Activated naive CD4-positive, alpha-beta T cell treated with anti-CD3 and anti-CD28 coated beads, Interleukin-2, amount 50 U/mL, for 72 hours (primary cell): ENCODE measurements at regions not wholly inside any gene's neighbourhood (a gene's known extent, or its start where the extent isn't known, plus 50 kb on each side); places are given as distances from the start of the nearest gene placed in this dataset.
"Not testable (repeated sequence)": the region's sequence is repeated elsewhere in the genome, so short reads cannot be mapped to it uniquely, and the experiment has no call there.

Source experiments
- ATAC-seq, 2 donors: fragments of 150-1000 bp; cut with Tn5 transposase; 2 replicates each; pipeline ENCODE4 v1.10.0; 2021; ENCODE audit warnings: mild to moderate bottlenecking in 2 of 2, moderate library complexity in 2 of 2
- DNase-seq, 2 donors: peaks; one replicate each; pipeline ENCODE4 v3.0.0; 2021 to 2022; ENCODE audit warnings: low spot score in 2 of 2
- H3K27ac Mint-ChIP-seq, 2 donors: one replicate each; pipeline ENCODE4 v1.8.0; 2022; ENCODE audit warnings: mild to moderate bottlenecking in 2 of 2, mixed read lengths in 2 of 2
- H3K36me3 Mint-ChIP-seq, 2 donors: one replicate each; pipeline ENCODE4 v1.8.0; 2022; ENCODE audit warnings: mixed read lengths in 2 of 2
- H3K9me3 Mint-ChIP-seq, 2 donors: one replicate each; pipeline ENCODE4 v1.8.0; 2022; ENCODE audit warnings: mixed read lengths in 2 of 2

GRCh38 chr7:136275794-136276193 is 298.6 kb upstream of the MTPN start:
- ATAC-seq: no peak
- peaks cover 4% of the 10 kb centered on the region in 2 donors for H3K9me3 Mint-ChIP-seq

DNA sequence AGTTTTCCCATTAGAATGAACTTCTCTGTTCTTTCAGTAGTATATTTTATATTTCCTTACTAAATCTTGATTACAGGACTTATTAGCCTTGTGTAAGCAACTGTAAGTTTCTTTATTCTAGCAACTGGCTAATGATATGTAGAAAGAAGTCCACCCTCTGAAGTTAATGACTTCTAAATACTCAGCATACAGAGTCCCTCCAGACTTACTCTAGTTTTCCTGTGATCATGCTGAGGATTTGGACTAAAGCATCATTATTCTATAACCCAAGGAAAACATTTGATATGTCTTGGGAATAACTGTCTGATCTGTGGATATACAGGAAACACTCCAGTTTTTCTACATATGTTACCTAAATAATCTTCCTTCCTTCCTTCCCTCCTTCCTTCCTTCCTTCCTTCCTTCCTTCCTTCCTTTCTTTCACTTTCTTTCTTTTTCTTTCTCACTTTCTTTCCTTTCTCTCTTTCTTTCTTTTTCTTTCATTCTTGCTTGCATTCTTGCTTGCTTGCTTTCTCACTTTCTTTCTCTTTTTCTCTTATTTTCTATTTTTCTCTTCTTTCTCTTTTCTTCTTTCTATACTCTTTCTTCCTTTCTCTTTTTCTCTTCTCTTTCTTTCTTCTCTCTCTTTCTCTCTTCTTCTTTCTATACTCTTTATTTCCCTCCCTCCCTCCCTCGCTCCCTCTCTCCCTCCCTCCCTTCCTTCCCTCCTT is 297.6 kb upstream of the MTPN start:
- H3K9me3 Mint-ChIP-seq: peaks cover 0 to 5% of the 10 kb centered on the region in 2 donors
- ATAC-seq: no peak
- no peak overlapping the region for H3K27ac Mint-ChIP-seq
- no peaks in the 10 kb centered on the region for H3K36me3 Mint-ChIP-seq
- DNase-seq: no peak

More at GRCh38 chr7:136275794-136276193, 298.6 kb upstream of the MTPN start:
- H3K27ac Mint-ChIP-seq: no peak overlapping the region
- no peak for DNase-seq
- no peaks in the 10 kb centered on the region for H3K36me3 Mint-ChIP-seq

DNA sequence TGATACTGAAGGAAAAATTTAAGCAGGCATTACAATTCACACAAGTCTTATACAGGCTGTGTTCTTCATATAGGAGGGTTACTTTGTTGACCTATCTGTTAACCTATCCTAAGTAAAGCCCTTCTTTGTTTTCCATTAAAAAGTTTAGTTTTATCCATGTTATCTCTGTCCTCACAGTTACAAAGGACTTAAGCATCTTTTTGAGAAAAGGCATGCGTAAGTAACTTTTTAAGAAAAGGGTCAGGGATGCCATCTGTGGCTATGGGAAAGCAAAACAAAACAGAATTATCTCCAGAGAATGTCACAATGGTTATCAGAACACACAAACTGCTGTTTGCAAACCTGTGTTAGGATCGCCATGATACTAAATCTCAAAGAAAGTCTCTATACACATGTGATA is 295.8 kb upstream of the MTPN start:
- DNase-seq (no peak), ATAC-seq (no peak)
- Mint-ChIP-seq H3K36me3 (no peaks in the 10 kb centered on the region), H3K9me3 (peaks cover 8 to 13% of the 10 kb centered on the region in 2 donors), H3K27ac (no peak overlapping the region)

- Mint-ChIP-seq H3K27ac (no peak overlapping the region), H3K9me3 (peaks cover 17 to 37% of the 10 kb centered on the region in 2 donors), H3K36me3 (peaks cover 0 to 11% of the 10 kb centered on the region in 2 donors)
- DNase-seq: no peak
- ATAC-seq: no peak
Measured at GRCh38 chr7:136267822-136268221, 290.7 kb upstream of the MTPN start.

- no peak for DNase-seq
- peaks cover 28 to 47% of the 10 kb centered on the region in 2 donors for H3K9me3 Mint-ChIP-seq
- H3K27ac Mint-ChIP-seq: no peak overlapping the region
- peaks cover 0 to 12% of the 10 kb centered on the region in 2 donors for H3K36me3 Mint-ChIP-seq
- no peak for ATAC-seq
Measured at GRCh38 chr7:136266457-136266856, 289.3 kb upstream of the MTPN start.

- peaks cover 0 to 23% of the 10 kb centered on the region in 2 donors for H3K36me3 Mint-ChIP-seq
- DNase-seq, ATAC-seq, H3K27ac Mint-ChIP-seq: not testable (repeated sequence)
- H3K9me3 Mint-ChIP-seq: peaks cover 40 to 50% of the 10 kb centered on the region in 2 donors
Measured at GRCh38 chr7:136264304-136264703, 287.1 kb upstream of the MTPN start.

GRCh38 chr7:136263112-136263860 is 286.1 kb upstream of the MTPN start:
- not testable (repeated sequence) for H3K27ac Mint-ChIP-seq, DNase-seq, ATAC-seq
- peaks cover 0 to 23% of the 10 kb centered on the region in 2 donors for H3K36me3 Mint-ChIP-seq
- H3K9me3 Mint-ChIP-seq: peaks cover 36 to 45% of the 10 kb centered on the region in 2 donors

DNA sequence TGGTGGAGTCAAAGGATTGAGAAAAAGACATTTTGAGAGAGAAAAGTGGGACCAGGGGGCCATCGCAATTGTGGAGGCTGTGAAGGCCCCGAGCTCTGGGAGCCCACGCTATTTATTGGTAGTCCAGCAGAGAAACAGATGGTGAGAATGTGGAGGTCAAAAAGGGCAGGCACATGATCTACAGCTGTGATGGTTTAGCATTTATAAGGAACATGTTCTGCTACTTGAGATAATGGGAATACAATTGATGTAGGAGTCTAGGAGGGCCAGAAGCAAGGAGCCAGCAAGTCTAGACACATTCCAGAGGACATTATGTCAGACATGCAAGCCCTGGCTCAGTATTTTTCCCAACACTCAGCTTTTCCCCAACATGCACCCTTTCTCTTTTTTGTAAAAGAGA is 283.4 kb upstream of the MTPN start:
- peaks cover 26 to 31% of the 10 kb centered on the region in 2 donors for H3K9me3 Mint-ChIP-seq
- DNase-seq, ATAC-seq, H3K27ac Mint-ChIP-seq: not testable (repeated sequence)
- peaks cover 0 to 18% of the 10 kb centered on the region in 2 donors for H3K36me3 Mint-ChIP-seq

DNA sequence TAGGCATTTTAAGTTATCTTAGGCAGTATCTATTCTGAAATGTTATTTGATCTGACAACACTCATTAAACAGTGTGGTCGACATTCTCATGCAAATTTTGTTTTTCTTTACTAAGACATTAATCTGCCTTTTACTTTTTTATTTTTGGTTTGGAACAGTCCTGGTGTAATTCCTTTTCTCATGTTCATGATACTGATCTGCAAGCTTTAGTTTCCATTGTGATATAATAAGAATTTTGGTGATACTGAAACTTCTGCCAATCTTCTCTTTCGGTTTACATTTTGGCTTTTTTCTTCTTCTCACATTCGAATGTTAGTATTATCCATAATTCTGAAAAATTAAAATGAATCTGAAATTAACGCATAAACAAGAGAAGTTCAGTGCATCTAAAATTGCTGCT is 281.9 kb upstream of the MTPN start:
- no peak for DNase-seq
- ATAC-seq: no peak
- Mint-ChIP-seq H3K9me3 (peaks cover 22 to 30% of the 10 kb centered on the region in 2 donors), H3K36me3 (peaks cover 0 to 14% of the 10 kb centered on the region in 2 donors), H3K27ac (no peak overlapping the region)

- Mint-ChIP-seq H3K27ac (peak overlapping the region in 1 of 2 donors; percentile 41), H3K9me3 (peaks cover 8 to 15% of the 10 kb centered on the region in 2 donors), H3K36me3 (peaks cover 0 to 11% of the 10 kb centered on the region in 2 donors)
- no peak for DNase-seq
- no peak for ATAC-seq
Measured at GRCh38 chr7:136256491-136256890, 279.3 kb upstream of the MTPN start.

GRCh38 chr7:136254148-136254547 is 277.0 kb upstream of the MTPN start:
- H3K9me3 Mint-ChIP-seq: peaks cover 0 to 3% of the 10 kb centered on the region in 2 donors
- H3K27ac Mint-ChIP-seq: no peak overlapping the region
- DNase-seq (no peak), ATAC-seq (no peak)
- H3K36me3 Mint-ChIP-seq: no peaks in the 10 kb centered on the region

- H3K36me3 Mint-ChIP-seq: no peaks in the 10 kb centered on the region
- H3K27ac Mint-ChIP-seq: no peak overlapping the region
- ATAC-seq (no peak), DNase-seq (no peak)
- peaks cover 5 to 7% of the 10 kb centered on the region in 2 donors for H3K9me3 Mint-ChIP-seq
Measured at GRCh38 chr7:136251826-136252225, 274.7 kb upstream of the MTPN start.

GRCh38 chr7:136247211-136247610 is 270.1 kb upstream of the MTPN start:
- Mint-ChIP-seq H3K27ac (no peak overlapping the region), H3K9me3 (peaks cover 5 to 8% of the 10 kb centered on the region in 2 donors), H3K36me3 (no peaks in the 10 kb centered on the region)
- no peak for DNase-seq
- no peak for ATAC-seq

- ATAC-seq (no peak), DNase-seq (no peak)
- H3K27ac Mint-ChIP-seq: no peak overlapping the region
- peaks cover 5 to 8% of the 10 kb centered on the region in 2 donors for H3K9me3 Mint-ChIP-seq
- H3K36me3 Mint-ChIP-seq: no peaks in the 10 kb centered on the region
Measured at GRCh38 chr7:136245327-136246004, 268.3 kb upstream of the MTPN start.

DNA sequence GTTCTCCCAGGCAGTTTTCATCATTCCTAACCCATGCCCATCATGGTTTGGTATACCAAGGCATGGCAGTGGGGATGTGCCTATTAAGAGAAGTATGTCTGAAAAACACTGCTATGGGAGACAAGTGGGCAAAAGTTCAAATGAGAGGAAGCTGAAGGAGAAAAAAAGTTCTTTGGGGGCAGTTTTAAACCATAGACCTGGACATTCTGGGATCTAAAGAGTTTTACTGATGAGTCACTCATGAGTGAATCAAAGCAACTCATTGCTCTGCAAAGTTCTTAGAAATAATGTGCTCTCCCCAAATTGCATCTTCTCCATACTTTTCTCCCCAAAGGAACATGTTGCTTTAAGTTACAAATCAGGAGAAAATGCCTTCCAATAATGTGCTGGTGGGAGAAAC is 256.9 kb upstream of the MTPN start:
- Mint-ChIP-seq H3K36me3 (peaks cover 6 to 14% of the 10 kb centered on the region in 2 donors), H3K9me3 (peaks cover 27 to 42% of the 10 kb centered on the region in 2 donors), H3K27ac (no peak overlapping the region)
- ATAC-seq (no peak), DNase-seq (no peak)

DNA sequence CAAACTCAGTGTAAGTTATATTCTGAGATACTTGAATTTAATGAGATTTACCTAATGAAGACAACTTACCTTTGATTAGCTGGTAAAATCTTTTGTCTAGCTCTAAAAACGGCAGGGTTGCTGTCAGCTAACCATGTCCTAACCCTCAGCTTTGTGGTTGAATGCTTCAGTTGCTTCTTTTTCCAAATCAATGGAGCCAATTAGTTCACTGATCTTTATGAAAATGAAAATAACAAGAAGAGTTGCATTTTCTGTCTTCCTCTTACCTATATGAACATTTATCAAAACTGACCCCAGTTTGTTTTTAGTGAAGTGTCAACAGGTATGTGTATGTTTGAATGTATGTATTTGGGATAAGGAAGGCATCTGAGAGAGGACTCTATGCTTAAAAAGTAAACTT is 253.1 kb upstream of the MTPN start:
- no peak for DNase-seq
- no peak for ATAC-seq
- Mint-ChIP-seq H3K9me3 (peaks cover 16 to 30% of the 10 kb centered on the region in 2 donors), H3K27ac (no peak overlapping the region), H3K36me3 (peaks cover 0 to 7% of the 10 kb centered on the region in 2 donors)

DNA sequence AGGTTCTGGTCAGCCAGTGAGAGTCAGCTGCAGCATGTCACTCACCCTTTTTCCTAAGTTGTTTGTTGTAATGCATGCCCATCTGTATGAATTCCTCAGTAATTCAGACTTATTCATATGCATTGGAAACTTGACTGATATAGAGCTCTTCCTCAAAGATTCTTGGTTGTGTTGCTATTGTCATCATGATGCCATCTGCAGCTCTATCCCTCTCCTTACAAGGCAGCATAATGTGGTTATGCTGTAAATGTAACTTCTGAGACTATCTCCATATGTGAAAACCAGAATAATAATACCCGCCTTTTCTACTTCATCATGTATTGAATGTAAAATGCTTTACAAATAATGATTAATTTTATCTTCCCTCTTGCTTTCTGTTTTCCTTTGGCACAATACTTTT is 252.6 kb upstream of the MTPN start:
- no peak for ATAC-seq
- H3K27ac Mint-ChIP-seq: no peak overlapping the region
- peaks cover 14 to 26% of the 10 kb centered on the region in 2 donors for H3K9me3 Mint-ChIP-seq
- DNase-seq: no peak
- H3K36me3 Mint-ChIP-seq: peaks cover 0 to 7% of the 10 kb centered on the region in 2 donors
